HG03354 (cell line): ENCODE measurements at regions not wholly inside any gene's neighbourhood (a gene's known extent, or its start where the extent isn't known, plus 50 kb on each side); places are given as distances from the start of the nearest gene placed in this dataset.

Source experiments
- ATAC-seq: cut with Tn5 transposase; IDR thresholded peaks from one replicate; pipeline ENCODE4 v1.9.1; 2021; ENCODE audit warnings: mild to moderate bottlenecking; ENCODE audit not compliant: unreplicated experiment, poor library complexity, severe bottlenecking

DNA sequence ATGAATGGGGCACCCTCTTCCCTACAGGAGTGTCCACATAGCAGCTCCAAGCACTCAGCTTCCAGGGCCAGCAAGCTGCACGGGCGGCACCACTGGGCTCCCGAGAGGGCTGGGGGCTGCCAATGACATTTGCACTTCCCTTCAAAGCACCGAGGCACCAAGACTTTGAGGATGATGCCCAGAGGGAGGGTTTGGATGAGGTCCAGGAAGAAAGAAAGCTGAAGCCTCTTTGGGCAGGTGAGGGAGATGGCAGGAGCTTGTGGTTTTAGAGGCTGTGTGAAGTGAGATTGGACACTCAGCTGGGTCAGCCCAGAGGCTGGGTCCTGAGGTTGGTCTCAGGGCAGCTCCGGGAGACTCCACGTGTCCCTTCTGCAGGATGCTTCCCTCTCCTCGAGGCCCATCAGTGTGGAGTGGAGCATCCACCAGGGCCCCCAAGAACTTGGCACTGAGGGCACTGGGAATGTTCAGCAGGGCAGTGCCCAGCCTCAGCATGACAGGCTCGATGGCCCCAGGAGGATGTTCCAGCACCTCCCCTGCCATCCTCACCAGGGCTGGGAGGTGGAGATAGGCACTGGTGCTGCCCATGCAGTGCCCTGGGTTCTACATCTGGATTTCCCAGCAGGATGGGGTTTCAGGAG lies 54.9 kb upstream of the IGFBP3 start:
- ATAC-seq = no peak

DNA sequence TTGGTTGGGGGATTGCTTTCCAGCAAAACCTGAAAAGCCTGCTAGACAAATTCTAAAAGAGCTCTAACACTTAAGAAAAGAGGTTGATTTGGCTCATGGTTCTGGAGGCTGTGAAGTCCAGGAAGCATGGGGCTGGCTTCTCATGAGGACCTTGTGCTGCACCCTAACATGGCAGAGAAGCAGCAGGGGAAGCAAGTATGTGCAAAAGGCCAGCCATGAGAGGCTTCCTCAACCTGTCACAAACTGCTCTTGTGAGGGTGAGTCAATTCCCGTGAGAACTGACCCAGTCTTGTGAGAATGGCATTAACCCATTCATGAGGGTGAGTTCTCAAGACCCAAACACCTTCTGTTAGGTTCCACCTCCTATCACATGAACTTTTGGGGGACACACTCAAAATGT lies 54.3 kb upstream of the IGFBP3 start:
- ATAC-seq = no peak

DNA sequence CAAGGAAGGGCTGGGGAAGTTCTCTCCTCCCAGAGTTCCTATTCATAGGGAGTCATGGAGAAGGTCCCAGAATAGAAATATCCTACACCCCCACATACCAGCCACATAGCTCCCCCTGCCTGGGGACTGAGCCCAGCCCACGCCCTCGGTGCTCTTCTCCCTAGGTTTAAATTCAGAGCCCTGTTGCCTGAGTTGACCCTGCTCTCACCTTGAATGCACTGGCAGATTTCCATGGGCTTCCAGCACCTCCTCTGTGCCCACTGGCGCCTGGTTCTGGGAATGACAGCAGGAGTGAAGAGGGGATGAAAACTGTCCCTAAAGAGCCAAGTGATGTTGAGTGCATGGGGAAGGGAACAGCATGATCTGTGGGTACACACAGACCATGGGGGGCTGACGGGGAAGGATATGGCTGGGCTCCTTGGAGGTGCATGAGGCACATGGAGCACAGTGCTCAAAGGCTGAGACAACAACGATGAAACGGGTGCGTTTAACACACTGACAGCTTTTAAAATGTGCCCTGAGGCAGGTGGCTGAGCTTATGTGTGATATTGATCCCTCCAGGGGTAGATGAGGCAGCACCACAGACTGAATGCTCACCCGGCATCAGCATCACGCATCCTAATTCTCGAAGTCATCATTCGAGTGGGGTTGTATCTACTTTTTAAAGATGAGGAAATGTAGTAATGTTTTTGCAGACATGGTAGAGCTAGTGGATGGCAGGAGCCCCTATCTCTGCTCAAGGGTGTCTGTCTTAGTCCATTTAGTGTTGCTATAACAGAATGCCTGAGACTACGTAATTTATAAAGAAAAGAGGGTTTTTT lies 53.7 kb upstream of the IGFBP3 start:
- no peak for ATAC-seq

- ATAC-seq = no peak
These were observed 52.9 kb upstream of the IGFBP3 start for GRCh38 chr7:45973725-45974532.

GRCh38 chr7:45972629-45973312 lies 51.7 kb upstream of the IGFBP3 start:
- ATAC-seq = no peak

- no peak for ATAC-seq
These were observed 50.6 kb upstream of the IGFBP3 start for GRCh38 chr7:45971661-45972175.

GRCh38 chr7:45971171-45971570 lies 50.1 kb upstream of the IGFBP3 start:
- no peak for ATAC-seq
